GM21723 (cell line): ENCODE measurements at regions not wholly inside any gene's neighbourhood (a gene's known extent, or its start where the extent isn't known, plus 50 kb on each side); places are given as distances from the start of the nearest gene placed in this dataset.
"Not testable (repeated sequence)": the region's sequence is repeated elsewhere in the genome, so short reads cannot be mapped to it uniquely, and the experiment has no call there.

ENCODE experiments used
- ATAC-seq: cut with Tn5 transposase; IDR thresholded peaks from one replicate; pipeline ENCODE4 v1.9.1; 2021; ENCODE audit warnings: mild to moderate bottlenecking, moderate library complexity; ENCODE audit not compliant: unreplicated experiment

GRCh38 chr12:124159655-124160054 lies 135.2 kb upstream of the RFLNA start:
- ATAC-seq, result no peak

- ATAC-seq, result no peak
Observed at GRCh38 chr12:124160097-124160756, 134.7 kb upstream of the RFLNA start.

- ATAC-seq, result not testable (repeated sequence)
Observed at GRCh38 chr12:124161402-124161801, 133.5 kb upstream of the RFLNA start.

GRCh38 chr12:124162151-124163110 lies 132.5 kb upstream of the RFLNA start:
- ATAC-seq, result no peak

GRCh38 chr12:124165695-124166094 lies 129.2 kb upstream of the RFLNA start:
- ATAC-seq, result no peak

GRCh38 chr12:124167141-124167540 lies 127.8 kb upstream of the RFLNA start:
- ATAC-seq, result no peak

GRCh38 chr12:124168016-124168786 lies 126.7 kb upstream of the RFLNA start:
- ATAC-seq, result no peak

- ATAC-seq, result no peak
Observed at GRCh38 chr12:124169577-124170284, 125.2 kb upstream of the RFLNA start.

- no peak for ATAC-seq
Observed at GRCh38 chr12:124170760-124171159, 124.1 kb upstream of the RFLNA start.

GRCh38 chr12:124171231-124171979 lies 123.5 kb upstream of the RFLNA start:
- ATAC-seq, result no peak

GRCh38 chr12:124172636-124173035 lies 122.3 kb upstream of the RFLNA start:
- ATAC-seq, result no peak

GRCh38 chr12:124173692-124174091 lies 121.2 kb upstream of the RFLNA start:
- no peak for ATAC-seq

GRCh38 chr12:124174451-124175348 lies 120.2 kb upstream of the RFLNA start:
- no peak for ATAC-seq

GRCh38 chr12:124175704-124176103 lies 119.2 kb upstream of the RFLNA start:
- no peak for ATAC-seq

- no peak for ATAC-seq
Observed at GRCh38 chr12:124177276-124177950, 117.5 kb upstream of the RFLNA start.

GRCh38 chr12:124177951-124178316 lies 117.0 kb upstream of the RFLNA start:
- no peak for ATAC-seq

- no peak for ATAC-seq
Observed at GRCh38 chr12:124179936-124180607, 114.8 kb upstream of the RFLNA start.

- no peak for ATAC-seq
Observed at GRCh38 chr12:124183172-124183571, 111.7 kb upstream of the RFLNA start.
